Keratinocyte (primary cell): ENCODE measurements at regions not wholly inside any gene's neighbourhood (a gene's known extent, or its start where the extent isn't known, plus 50 kb on each side); places are given as distances from the start of the nearest gene placed in this dataset.

ENCODE experiments used
- DNase-seq: peaks from one replicate; pipeline ENCODE4 v3.0.0-alpha.2; 2011; ENCODE audit warnings: low read depth, missing footprints, low spot score
- FAIRE-seq: peaks from 2 replicates; lab custom pipeline; 2011; peaks lifted over from hg19 to GRCh38; lab: Jason Lieb, UNC
- H2AFZ ChIP-seq: 2 replicates; pipeline ENCODE4 v1.6.0; 2012; ENCODE audit warnings: low read length, control low read depth, inconsistent platforms; ENCODE audit not compliant: control insufficient read depth
- H3K27ac ChIP-seq: 2 replicates; pipeline ENCODE4 v1.5.1; 2011; ENCODE audit warnings: low read length; ENCODE audit not compliant: control insufficient read depth, insufficient read depth
- H3K27me3 ChIP-seq: 3 replicates; pipeline ENCODE4 v1.6.0; 2011; ENCODE audit warnings: low read length; ENCODE audit not compliant: control insufficient read depth, insufficient read depth; ENCODE audit errors: extremely low read depth
- H3K36me3 ChIP-seq, 2 experiments: 2 replicates in 1 of 2; 3 replicates in 1 of 2; pipeline ENCODE4 v1.5.1; 2011; ENCODE audit warnings: low read length in 2 of 2, mild to moderate bottlenecking in 1 of 2; ENCODE audit not compliant: control insufficient read depth in 2 of 2, insufficient read depth in 2 of 2; ENCODE audit errors: extremely low read depth in 1 of 2
- H3K4me1 ChIP-seq: 3 replicates; pipeline ENCODE4 v1.5.1; 2011; ENCODE audit warnings: low read length; ENCODE audit not compliant: control insufficient read depth, insufficient read depth; ENCODE audit errors: extremely low read depth
- H3K4me2 ChIP-seq: 3 replicates; pipeline ENCODE4 v1.6.0; 2011; ENCODE audit warnings: low read depth, low read length; ENCODE audit not compliant: control insufficient read depth, insufficient read depth; ENCODE audit errors: extremely low read depth
- H3K4me3 ChIP-seq, 3 experiments: fragments of 200-600 bp in 1 of 3; sonication (generic) in 1 of 3; 2 replicates in 2 of 3; 3 replicates in 1 of 3; pipeline ENCODE4 v1.5.1; 2011 to 2016; ENCODE audit warnings: low read length in 3 of 3, mild to moderate bottlenecking in 3 of 3, control low read depth in 2 of 3, inconsistent platforms in 1 of 3, low read depth in 1 of 3, mixed read lengths in 1 of 3, mixed run types in 1 of 3, moderate library complexity in 1 of 3; ENCODE audit not compliant: control insufficient read depth in 2 of 3, insufficient read depth in 2 of 3; ENCODE audit errors: extremely low read depth in 1 of 3
- H3K79me2 ChIP-seq: 2 replicates; pipeline ENCODE4 v1.6.0; 2012; ENCODE audit warnings: low read length; ENCODE audit not compliant: control insufficient read depth, insufficient read depth
- H3K9ac ChIP-seq: 3 replicates; pipeline ENCODE4 v1.6.0; 2011; ENCODE audit warnings: low read length; ENCODE audit not compliant: control insufficient read depth, insufficient read depth; ENCODE audit errors: extremely low read depth
- H3K9me1 ChIP-seq: 3 replicates; pipeline ENCODE4 v1.6.0; 2011; ENCODE audit warnings: low read length; ENCODE audit not compliant: control insufficient read depth, insufficient read depth; ENCODE audit errors: extremely low read depth
- H3K9me3 ChIP-seq: 2 replicates; pipeline ENCODE4 v1.5.1; 2012; ENCODE audit warnings: low read depth, low read length; ENCODE audit not compliant: control insufficient read depth
- H4K20me1 ChIP-seq: 3 replicates; pipeline ENCODE4 v1.6.0; 2011; ENCODE audit warnings: low read length; ENCODE audit not compliant: control insufficient read depth, insufficient read depth; ENCODE audit errors: extremely low read depth
- CTCF ChIP-seq, 3 experiments: IDR thresholded peaks in 1 of 3; conservative IDR thresholded peaks in 1 of 3; optimal IDR thresholded peaks in 1 of 3; 2 replicates in 2 of 3; 3 replicates in 1 of 3; pipeline versions ENCODE3 to v1.5.1; 2011; ENCODE audit warnings: low read length in 3 of 3, mild to moderate bottlenecking in 3 of 3, moderate library complexity in 2 of 3, control low read depth in 1 of 3, inconsistent platforms in 1 of 3; ENCODE audit not compliant: insufficient read depth in 2 of 3; ENCODE audit errors: extremely low read depth in 1 of 3
- EZH2 ChIP-seq: IDR thresholded peaks from one replicate; pipeline ENCODE4 v1.6.1; 2012; ENCODE audit warnings: inconsistent platforms, mild to moderate bottlenecking, low read length, moderate library complexity
- dilution Hi-C: fragments of 300-500 bp; cut with MboI; formaldehyde crosslinking; loops from one replicate; pipeline ENCODE4 v1.7.0; 2020; ENCODE audit warnings: low sequenced_read_pairs; ENCODE audit not compliant: extremely low pct_ligation_motif_present

GRCh38 chr9:102841376-102841775, 153.8 kb upstream of the CYLC2 start:
- Histone ChIP-seq H3K27me3 (no peaks in the 10 kb centered on the region), H3K4me3 (no peak overlapping the region), H3K4me1 (no peaks in the 10 kb centered on the region), H3K4me2 (no peak overlapping the region), H3K9me1 (no peaks in the 10 kb centered on the region), H3K27ac (no peak overlapping the region), H3K36me3 (no peaks in the 10 kb centered on the region), H3K9me3 (no peaks in the 10 kb centered on the region), H2AFZ (no peak overlapping the region), H3K79me2 (no peaks in the 10 kb centered on the region), H4K20me1 (no peaks in the 10 kb centered on the region), H3K9ac (no peak overlapping the region)
- TF ChIP-seq CTCF (optimal IDR thresholded peaks at IDR 0.05 in 1 of 3, IDR thresholded peaks at IDR 0.05 in 1 of 3, conservative IDR thresholded peaks at IDR 0.05 in 1 of 3; ENCODE audit: extremely low read depth in 1 of 3, insufficient read depth in 2 of 3, low read length in 3 of 3): no peak
- TF ChIP-seq EZH2: no peak
- FAIRE-seq (no peak), DNase-seq (no peak)
- dilution Hi-C loops: no loop called here

- Histone ChIP-seq H3K4me1 (no peaks in the 10 kb centered on the region), H3K27ac (no peak overlapping the region), H4K20me1 (no peaks in the 10 kb centered on the region), H3K36me3 (no peaks in the 10 kb centered on the region), H3K27me3 (no peaks in the 10 kb centered on the region), H2AFZ (no peak overlapping the region), H3K79me2 (no peaks in the 10 kb centered on the region), H3K9ac (no peak overlapping the region), H3K4me3 (no peak overlapping the region), H3K9me3 (no peaks in the 10 kb centered on the region), H3K9me1 (no peaks in the 10 kb centered on the region), H3K4me2 (no peak overlapping the region)
- dilution Hi-C loops: no loop called here
- FAIRE-seq (no peak), DNase-seq (no peak)
- TF ChIP-seq EZH2 (no peak), CTCF (optimal IDR thresholded peaks at IDR 0.05 in 1 of 3, IDR thresholded peaks at IDR 0.05 in 1 of 3, conservative IDR thresholded peaks at IDR 0.05 in 1 of 3; ENCODE audit: extremely low read depth in 1 of 3, insufficient read depth in 2 of 3, low read length in 3 of 3) (no peak)
Observed at GRCh38 chr9:102840335-102840734, 154.8 kb upstream of the CYLC2 start.
